BE2C (cell line): ENCODE measurements at regions not wholly inside any gene's neighbourhood (a gene's known extent, or its start where the extent isn't known, plus 50 kb on each side); places are given as distances from the start of the nearest gene placed in this dataset.

Experiments used
- DNase-seq: peaks from one replicate; pipeline ENCODE4 v3.0.0-alpha.2; 2020
- H3K27me3 ChIP-seq: fragments of 250-450 bp; sonication (Bioruptor Pico); 2 replicates; pipeline ENCODE4 v1.5.1; 2020; ENCODE audit warnings: mild to moderate bottlenecking
- H3K36me3 ChIP-seq: fragments of 250-450 bp; sonication (Bioruptor Pico); 2 replicates; pipeline ENCODE4 v1.5.1; 2020; ENCODE audit warnings: mild to moderate bottlenecking
- H3K4me1 ChIP-seq: fragments of 250-450 bp; sonication (Bioruptor Pico); 2 replicates; pipeline ENCODE4 v1.5.1; 2020
- H3K4me3 ChIP-seq: 2 replicates; pipeline ENCODE4 v1.5.1; 2011; ENCODE audit warnings: low read depth, low read length
- H3K9me3 ChIP-seq: fragments of 250-450 bp; sonication (Bioruptor Pico); 2 replicates; pipeline ENCODE4 v1.5.1; 2020
- TF ChIP-seq, protein P1 (sequence below): IDR thresholded peaks from 2 replicates; pipeline ENCODE4 v1.5.1; 2012; ENCODE audit warnings: mild to moderate bottlenecking, low read depth, low read length

- Histone ChIP-seq H3K36me3 (no peaks in the 10 kb centered on the region), H3K9me3 (no peaks in the 10 kb centered on the region), H3K4me1 (no peaks in the 10 kb centered on the region), H3K27me3 (no peaks in the 10 kb centered on the region), H3K4me3 (no peak overlapping the region)
- TF ChIP-seq, protein P1, sequence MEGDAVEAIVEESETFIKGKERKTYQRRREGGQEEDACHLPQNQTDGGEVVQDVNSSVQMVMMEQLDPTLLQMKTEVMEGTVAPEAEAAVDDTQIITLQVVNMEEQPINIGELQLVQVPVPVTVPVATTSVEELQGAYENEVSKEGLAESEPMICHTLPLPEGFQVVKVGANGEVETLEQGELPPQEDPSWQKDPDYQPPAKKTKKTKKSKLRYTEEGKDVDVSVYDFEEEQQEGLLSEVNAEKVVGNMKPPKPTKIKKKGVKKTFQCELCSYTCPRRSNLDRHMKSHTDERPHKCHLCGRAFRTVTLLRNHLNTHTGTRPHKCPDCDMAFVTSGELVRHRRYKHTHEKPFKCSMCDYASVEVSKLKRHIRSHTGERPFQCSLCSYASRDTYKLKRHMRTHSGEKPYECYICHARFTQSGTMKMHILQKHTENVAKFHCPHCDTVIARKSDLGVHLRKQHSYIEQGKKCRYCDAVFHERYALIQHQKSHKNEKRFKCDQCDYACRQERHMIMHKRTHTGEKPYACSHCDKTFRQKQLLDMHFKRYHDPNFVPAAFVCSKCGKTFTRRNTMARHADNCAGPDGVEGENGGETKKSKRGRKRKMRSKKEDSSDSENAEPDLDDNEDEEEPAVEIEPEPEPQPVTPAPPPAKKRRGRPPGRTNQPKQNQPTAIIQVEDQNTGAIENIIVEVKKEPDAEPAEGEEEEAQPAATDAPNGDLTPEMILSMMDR = no peak
- DNase-seq = no peak
Observed at GRCh38 chr5:124521461-124522230, 224.8 kb downstream of the ZNF608 start.

DNA sequence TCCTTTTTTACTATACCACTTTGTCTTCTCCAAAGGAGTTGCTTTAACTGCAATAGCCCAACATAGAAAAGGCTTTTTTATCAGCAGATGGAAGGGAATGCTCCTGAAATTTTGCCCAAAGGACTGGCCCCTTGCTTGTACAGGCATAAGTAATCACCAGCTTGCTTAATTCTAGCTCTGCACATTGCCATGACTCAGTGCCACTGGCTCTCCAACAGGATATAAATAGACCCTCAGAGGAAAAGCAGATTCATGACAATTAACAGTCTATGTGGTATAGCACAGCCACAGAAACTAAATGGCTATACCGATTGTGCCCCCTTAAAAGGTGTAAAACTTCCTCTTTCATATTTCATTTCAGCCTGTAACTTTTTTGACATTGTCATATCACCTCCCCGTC, 227.0 kb downstream of the ZNF608 start:
- no peaks in the 10 kb centered on the region for H3K9me3 ChIP-seq
- H3K27me3 ChIP-seq = no peaks in the 10 kb centered on the region
- no peak for DNase-seq
- no peaks in the 10 kb centered on the region for H3K36me3 ChIP-seq
- no peak overlapping the region for H3K4me3 ChIP-seq
- TF ChIP-seq, protein P1 = no peak
- H3K4me1 ChIP-seq = no peaks in the 10 kb centered on the region; the same call in 1 of the 2 replicates

DNA sequence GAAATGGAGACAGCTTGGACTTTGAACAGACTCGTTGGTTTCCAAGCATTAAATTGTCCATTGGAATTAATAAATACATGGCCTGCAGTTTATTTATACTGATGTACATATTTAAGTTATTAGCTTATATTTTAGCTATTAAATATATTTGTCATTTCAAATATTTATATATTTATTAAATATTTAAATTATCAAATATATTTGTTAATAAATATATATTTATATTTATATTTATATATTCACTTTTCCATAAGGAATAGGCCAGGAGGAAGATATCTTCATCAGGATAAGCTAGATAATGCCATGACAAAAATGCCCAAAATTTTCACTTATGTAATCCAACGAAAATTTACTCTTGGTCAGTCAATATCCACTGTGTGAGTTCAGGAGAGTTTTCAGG, 229.9 kb downstream of the ZNF608 start:
- Histone ChIP-seq H3K36me3 (no peaks in the 10 kb centered on the region), H3K4me3 (no peak overlapping the region), H3K27me3 (no peaks in the 10 kb centered on the region), H3K9me3 (no peaks in the 10 kb centered on the region), H3K4me1 (peaks cover 7% of the 10 kb centered on the region)
- TF ChIP-seq, protein P1 = no peak
- no peak for DNase-seq

DNA sequence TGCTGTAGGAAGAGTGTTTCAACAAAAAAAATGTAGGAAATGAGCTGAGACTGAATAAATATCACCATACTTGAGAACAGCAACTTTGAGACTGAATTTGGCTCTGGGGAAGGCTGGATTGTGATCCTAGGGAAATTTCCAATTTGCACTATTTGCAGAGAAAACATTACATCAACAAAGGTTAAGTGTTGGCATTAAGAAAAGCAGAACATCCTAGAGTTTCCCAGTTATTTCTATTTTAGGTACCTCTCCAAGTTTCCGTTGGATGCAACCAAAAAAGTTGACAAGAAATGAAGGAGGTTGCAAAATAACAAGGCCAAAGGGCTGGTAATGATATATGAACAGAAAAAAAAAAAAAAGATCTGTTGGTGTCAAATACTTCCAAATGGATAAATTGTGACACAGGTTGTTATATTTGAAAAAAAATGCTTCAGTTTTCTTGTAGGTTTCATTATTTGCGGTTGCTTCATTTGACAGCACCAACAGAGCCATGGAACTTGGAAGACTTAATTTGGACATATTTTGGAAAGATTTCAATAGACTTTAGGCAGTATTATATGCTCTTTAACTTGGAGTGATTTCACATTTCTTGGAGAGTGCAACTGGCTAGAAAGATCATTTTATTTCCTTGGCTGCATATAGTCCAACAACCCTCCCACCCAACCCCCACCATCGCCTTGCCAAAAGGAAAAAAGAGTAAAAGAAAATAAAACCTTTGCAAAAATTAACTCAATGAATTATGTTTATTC, 230.8 kb downstream of the ZNF608 start:
- no peaks in the 10 kb centered on the region for H3K36me3 ChIP-seq
- no peak for DNase-seq
- H3K4me3 ChIP-seq = no peak overlapping the region
- TF ChIP-seq, protein P1 = no peak
- H3K4me1 ChIP-seq = peaks cover 10% of the 10 kb centered on the region
- no peaks in the 10 kb centered on the region for H3K9me3 ChIP-seq
- no peaks in the 10 kb centered on the region for H3K27me3 ChIP-seq

DNA sequence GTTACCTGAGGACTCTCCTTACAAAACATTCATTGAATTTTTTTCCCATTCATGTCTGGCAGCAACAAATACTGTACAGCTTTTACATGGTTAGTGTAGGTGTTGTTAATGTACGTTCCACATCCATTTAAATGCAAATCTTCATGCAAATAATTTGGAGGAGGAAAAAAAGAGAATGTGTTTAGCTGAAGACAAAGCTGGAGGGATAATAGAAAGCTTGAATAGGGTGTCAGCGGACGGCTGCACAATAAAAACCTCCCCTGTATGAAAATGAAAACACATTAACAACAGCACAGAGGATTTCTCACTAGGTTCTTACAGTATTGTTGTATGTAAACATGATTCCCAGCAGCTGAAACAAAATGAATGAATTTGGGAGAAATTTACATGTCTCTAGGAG, 231.5 kb downstream of the ZNF608 start:
- Histone ChIP-seq H3K27me3 (no peaks in the 10 kb centered on the region), H3K9me3 (no peaks in the 10 kb centered on the region), H3K36me3 (no peaks in the 10 kb centered on the region), H3K4me3 (no peak overlapping the region), H3K4me1 (peaks cover 10% of the 10 kb centered on the region)
- TF ChIP-seq, protein P1 = no peak
- no peak for DNase-seq

DNA sequence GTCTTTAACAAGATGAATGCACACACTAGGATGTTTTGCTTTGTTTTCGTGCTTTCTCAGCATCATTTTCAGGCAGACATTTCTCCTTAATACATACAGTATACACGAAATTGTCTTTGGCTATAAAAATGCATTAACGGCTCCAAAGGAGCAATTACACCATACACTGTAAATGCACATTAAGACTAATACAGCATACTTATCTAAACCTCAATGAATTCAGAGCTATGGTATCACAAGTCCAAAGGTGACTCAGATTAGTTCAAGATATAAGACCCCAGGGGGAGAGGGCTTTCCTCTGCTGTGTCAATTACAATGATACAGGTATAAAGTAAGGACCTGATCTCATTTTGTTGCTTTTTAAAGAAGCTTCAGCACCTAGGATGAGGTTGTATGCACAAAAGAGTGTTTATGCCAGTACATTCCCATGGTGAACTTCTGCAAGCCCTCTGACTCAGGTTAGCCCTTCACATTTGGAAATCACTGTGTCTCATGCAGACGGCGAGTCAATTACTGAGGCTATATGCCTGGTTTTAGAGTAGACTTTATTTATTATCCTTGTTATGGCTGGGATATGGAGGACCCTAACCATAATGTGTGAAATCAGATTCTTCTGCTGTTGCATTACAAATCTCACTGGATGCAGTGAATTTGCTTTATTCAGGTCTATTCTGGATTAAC, 233.3 kb downstream of the ZNF608 start:
- Histone ChIP-seq H3K4me1 (peaks cover 10% of the 10 kb centered on the region), H3K36me3 (no peaks in the 10 kb centered on the region), H3K9me3 (no peaks in the 10 kb centered on the region), H3K27me3 (no peaks in the 10 kb centered on the region), H3K4me3 (no peak overlapping the region)
- TF ChIP-seq, protein P1 = no peak
- DNase-seq = no peak
